ENCODE measurements at regions not wholly inside any gene's neighbourhood (a gene's known extent, or its start where the extent isn't known, plus 50 kb on each side); places are given as distances from the start of the nearest gene placed in this dataset.
"Not testable (repeated sequence)": the region's sequence is repeated elsewhere in the genome, so short reads cannot be mapped to it uniquely, and the experiment has no call there.

DNA sequence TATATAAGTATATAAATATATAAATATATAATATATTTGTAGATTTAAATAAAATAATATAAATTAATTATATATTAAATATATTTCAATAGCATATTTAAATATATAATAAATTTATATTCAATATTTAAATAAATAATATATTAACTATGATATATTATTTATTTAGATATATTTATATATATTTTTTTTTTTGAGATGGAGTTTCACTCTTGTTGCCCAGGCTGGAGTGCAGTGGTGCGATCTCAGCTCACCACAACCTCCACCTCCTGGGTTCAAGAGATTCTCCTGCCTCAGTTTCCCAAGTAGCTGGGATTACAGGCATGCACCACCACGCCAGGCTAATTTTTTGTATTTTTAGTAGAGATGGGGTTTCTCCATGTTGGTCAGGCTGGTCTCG lies 426.9 kb upstream of the LMCD1 start:
- TF ChIP-seq, protein P1, sequence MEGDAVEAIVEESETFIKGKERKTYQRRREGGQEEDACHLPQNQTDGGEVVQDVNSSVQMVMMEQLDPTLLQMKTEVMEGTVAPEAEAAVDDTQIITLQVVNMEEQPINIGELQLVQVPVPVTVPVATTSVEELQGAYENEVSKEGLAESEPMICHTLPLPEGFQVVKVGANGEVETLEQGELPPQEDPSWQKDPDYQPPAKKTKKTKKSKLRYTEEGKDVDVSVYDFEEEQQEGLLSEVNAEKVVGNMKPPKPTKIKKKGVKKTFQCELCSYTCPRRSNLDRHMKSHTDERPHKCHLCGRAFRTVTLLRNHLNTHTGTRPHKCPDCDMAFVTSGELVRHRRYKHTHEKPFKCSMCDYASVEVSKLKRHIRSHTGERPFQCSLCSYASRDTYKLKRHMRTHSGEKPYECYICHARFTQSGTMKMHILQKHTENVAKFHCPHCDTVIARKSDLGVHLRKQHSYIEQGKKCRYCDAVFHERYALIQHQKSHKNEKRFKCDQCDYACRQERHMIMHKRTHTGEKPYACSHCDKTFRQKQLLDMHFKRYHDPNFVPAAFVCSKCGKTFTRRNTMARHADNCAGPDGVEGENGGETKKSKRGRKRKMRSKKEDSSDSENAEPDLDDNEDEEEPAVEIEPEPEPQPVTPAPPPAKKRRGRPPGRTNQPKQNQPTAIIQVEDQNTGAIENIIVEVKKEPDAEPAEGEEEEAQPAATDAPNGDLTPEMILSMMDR (IDR thresholded peaks at IDR 0.05; ENCODE audit: poor library complexity): not testable (repeated sequence)
- TF ChIP-seq EZH2 (IDR thresholded peaks at IDR 0.05; ENCODE audit: borderline replicate concordance): not testable (repeated sequence)
